OCI-LY7 (cell line): ENCODE measurements at regions not wholly inside any gene's neighbourhood (a gene's known extent, or its start where the extent isn't known, plus 50 kb on each side); places are given as distances from the start of the nearest gene placed in this dataset.

Source experiments
- EZH2phosphoT487 ChIP-seq: fragments of 200-600 bp; sonication (generic); IDR thresholded peaks from 2 replicates; pipeline ENCODE4 v1.6.1; 2018; ENCODE audit warnings: low read depth, borderline replicate concordance, mild to moderate bottlenecking, mixed run types, antibody characterized with exemption, low read length, moderate library complexity, mixed read lengths
- TF ChIP-seq, protein P1 (sequence below): fragments of 200-600 bp; sonication (generic); conservative IDR thresholded peaks from 2 replicates; pipeline ENCODE4 v1.5.1; 2014; ENCODE audit warnings: mild to moderate bottlenecking, antibody characterized with exemption, low read length, moderate library complexity, mixed read lengths

DNA sequence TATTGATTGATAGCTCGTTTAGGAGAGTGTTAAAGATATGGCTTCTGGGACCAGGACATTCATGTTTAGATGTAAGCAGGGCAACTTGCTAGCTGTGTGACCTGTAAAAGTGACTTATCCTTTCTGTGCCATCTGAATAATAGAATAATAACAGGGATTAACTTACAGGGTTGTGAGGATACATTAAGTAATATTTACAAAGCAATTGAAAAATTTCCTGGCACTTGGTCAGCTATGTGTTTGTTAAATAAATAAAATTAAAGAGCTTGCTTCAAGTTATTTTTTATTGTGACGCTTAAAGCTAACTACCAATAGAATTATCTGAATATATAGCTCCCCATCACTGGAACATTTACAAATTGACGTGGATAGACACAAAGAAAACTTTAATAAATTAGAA lies 287.9 kb upstream of the CDIN1 start:
- TF ChIP-seq, protein P1, sequence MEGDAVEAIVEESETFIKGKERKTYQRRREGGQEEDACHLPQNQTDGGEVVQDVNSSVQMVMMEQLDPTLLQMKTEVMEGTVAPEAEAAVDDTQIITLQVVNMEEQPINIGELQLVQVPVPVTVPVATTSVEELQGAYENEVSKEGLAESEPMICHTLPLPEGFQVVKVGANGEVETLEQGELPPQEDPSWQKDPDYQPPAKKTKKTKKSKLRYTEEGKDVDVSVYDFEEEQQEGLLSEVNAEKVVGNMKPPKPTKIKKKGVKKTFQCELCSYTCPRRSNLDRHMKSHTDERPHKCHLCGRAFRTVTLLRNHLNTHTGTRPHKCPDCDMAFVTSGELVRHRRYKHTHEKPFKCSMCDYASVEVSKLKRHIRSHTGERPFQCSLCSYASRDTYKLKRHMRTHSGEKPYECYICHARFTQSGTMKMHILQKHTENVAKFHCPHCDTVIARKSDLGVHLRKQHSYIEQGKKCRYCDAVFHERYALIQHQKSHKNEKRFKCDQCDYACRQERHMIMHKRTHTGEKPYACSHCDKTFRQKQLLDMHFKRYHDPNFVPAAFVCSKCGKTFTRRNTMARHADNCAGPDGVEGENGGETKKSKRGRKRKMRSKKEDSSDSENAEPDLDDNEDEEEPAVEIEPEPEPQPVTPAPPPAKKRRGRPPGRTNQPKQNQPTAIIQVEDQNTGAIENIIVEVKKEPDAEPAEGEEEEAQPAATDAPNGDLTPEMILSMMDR = no peak
- TF ChIP-seq EZH2phosphoT487 = no peak
